ENCODE measurements at regions not wholly inside any gene's neighbourhood (a gene's known extent, or its start where the extent isn't known, plus 50 kb on each side); places are given as distances from the start of the nearest gene placed in this dataset.
A peak's percentile ranks its signal among the peaks of the same experiment; 100 is the strongest.
"Not testable (repeated sequence)": the region's sequence is repeated elsewhere in the genome, so short reads cannot be mapped to it uniquely, and the experiment has no call there.

GRCh38 chr5:91925249-91925648, 542.1 kb upstream of the ARRDC3 start:
- no peak for ATAC-seq

DNA sequence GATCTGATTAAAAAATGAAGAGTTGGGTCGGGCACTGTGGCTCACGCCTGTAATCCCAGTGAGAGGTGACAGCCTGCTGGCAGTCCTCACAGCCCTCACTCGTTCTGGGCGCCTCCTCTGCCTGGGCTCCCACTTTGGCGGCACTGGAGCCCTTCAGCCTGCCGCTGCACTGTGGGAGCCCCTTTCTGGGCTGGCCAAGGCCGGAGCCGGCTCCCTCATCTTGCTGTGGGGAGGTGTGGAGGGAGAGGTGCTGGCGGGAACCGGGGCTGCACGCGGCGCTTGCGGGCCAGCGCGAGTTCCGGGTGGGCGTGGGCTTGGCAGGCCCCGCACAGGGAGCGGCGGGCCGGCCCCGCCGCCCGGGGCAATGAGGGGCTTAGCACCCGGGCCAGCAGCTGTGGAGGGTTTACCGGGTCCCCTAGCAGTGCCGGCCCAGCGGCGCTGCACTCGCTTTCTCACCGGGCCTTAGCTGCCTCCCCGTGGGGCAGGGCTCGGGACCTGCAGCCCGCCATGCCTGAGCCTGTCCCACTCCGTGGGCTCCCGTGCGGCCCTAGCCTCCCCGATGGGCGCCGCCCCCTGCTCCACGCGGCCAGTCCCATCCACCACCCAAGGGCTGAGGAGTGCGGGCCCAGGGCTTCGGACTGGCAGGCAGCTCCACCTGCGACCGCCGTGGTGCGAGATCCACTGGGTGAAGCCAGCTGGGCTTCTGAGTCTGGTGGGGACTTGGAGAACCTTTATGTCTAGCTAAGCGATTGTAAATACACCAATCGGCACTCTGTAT, 534.1 kb upstream of the ARRDC3 start:
- H3K27me3 ChIP-seq; FAIRE-seq; H3K4me1 ChIP-seq; H3K9me3 ChIP-seq; H3K36me3 ChIP-seq; ATAC-seq; H3K4me3 ChIP-seq; H3K27ac ChIP-seq; intact Hi-C loops (cut with DNase I): not testable (repeated sequence)
- DNase-seq = peak in 3 of 6 donors; percentile 11 to 69 (median 47)
- 85 to 93% methylated on average over 42 to 51 of the region's 51 CpGs for WGBS, 2 donors

More at GRCh38 chr5:91925249-91925648, 542.1 kb upstream of the ARRDC3 start:
- Histone ChIP-seq H3K27ac (no peak overlapping the region), H3K4me1 (no peaks in the 10 kb centered on the region), H3K4me3 (no peak overlapping the region), H3K36me3 (no peaks in the 10 kb centered on the region), H3K27me3 (no peaks in the 10 kb centered on the region), H3K9me3 (no peaks in the 10 kb centered on the region)
- DNase-seq (no peak), FAIRE-seq (no peak)
- no peak for TF ChIP-seq CTCF (IDR thresholded peaks at IDR 0.05)
- intact Hi-C loops (cut with DNase I) = no loop called here
- WGBS, 2 donors = 25 to 44% methylated on average over 1 of the region's 1 CpG

DNA sequence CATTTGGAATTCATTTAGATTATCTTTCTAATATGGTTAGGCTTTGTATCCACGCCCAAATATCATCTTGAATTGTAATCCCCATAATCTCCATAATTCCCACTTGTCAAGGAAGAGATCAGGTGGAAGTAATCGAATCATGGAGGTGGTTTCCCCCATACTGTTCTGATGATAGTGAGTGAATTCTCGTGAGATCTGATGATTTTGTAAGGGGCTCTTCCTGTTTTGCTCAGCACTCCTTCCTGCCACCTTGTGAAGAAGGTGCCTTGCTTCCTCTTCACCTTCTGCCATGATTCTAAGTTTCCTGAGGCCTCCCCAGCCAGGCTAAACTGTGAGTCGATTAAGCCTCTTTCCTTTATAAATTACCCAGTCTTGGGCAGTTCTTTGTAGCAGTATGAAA, 527.5 kb upstream of the ARRDC3 start:
- H3K27me3 ChIP-seq = peaks cover 0 to 5% (median 0%) of the 10 kb centered on the region in 4 donors
- H3K4me3 ChIP-seq = no peak overlapping the region
- DNase-seq (no peak), FAIRE-seq (no peak), ATAC-seq (no peak)
- no peak overlapping the region for H3K27ac ChIP-seq
- no peaks in the 10 kb centered on the region for H3K36me3 ChIP-seq
- no peak for TF ChIP-seq CTCF (IDR thresholded peaks at IDR 0.05)
- no peaks in the 10 kb centered on the region for H3K4me1 ChIP-seq
- no peaks in the 10 kb centered on the region for H3K9me3 ChIP-seq
- WGBS, 2 donors = 57 to 65% methylated on average over 4 of the region's 4 CpGs
- intact Hi-C loops (cut with DNase I) = no loop called here

DNA sequence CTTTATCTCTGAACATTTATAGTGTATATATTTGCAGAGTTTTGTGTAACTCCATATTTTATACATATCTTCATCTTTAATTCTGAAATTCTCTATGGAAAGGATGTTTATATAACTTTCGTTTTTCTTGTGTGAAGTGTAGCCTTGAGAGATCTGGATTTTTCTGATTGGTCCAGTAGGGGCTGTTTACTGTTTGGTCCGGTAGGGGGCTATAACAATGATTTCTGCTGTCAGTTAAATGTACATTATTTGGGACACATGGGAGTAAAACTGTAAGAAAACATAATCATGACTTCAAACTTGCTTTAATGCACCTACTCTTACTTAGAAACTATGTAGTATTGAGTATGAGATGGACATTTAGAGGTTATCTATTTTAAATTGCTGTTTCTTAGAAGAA, 527.1 kb upstream of the ARRDC3 start:
- H3K27me3 ChIP-seq = peaks cover 0 to 5% (median 0%) of the 10 kb centered on the region in 4 donors
- no peaks in the 10 kb centered on the region for H3K4me1 ChIP-seq
- no peak for TF ChIP-seq CTCF (IDR thresholded peaks at IDR 0.05)
- FAIRE-seq (no peak), ATAC-seq (no peak), DNase-seq (no peak)
- no peak overlapping the region for H3K4me3 ChIP-seq
- H3K27ac ChIP-seq = no peak overlapping the region
- 37 to 47% methylated on average over 2 of the region's 2 CpGs for WGBS, 2 donors
- no peaks in the 10 kb centered on the region for H3K9me3 ChIP-seq
- no peaks in the 10 kb centered on the region for H3K36me3 ChIP-seq
- intact Hi-C loops (cut with DNase I) = no loop called here

- H3K27ac ChIP-seq = no peak overlapping the region
- ATAC-seq = no peak
- no peaks in the 10 kb centered on the region for H3K9me3 ChIP-seq
- 53 to 71% methylated on average over 1 of the region's 1 CpG for WGBS, 2 donors
- intact Hi-C loops (cut with DNase I) = no loop called here
- no peaks in the 10 kb centered on the region for H3K4me1 ChIP-seq
- peaks cover 0 to 5% (median 0%) of the 10 kb centered on the region in 4 donors for H3K27me3 ChIP-seq
- no peaks in the 10 kb centered on the region for H3K36me3 ChIP-seq
- H3K4me3 ChIP-seq = no peak overlapping the region
- FAIRE-seq = no peak
- DNase-seq = no peak
- TF ChIP-seq CTCF (IDR thresholded peaks at IDR 0.05) = no peak
Measured at GRCh38 chr5:91906494-91906893, 523.4 kb upstream of the ARRDC3 start.
